GM21825 (cell line): ENCODE measurements at regions not wholly inside any gene's neighbourhood (a gene's known extent, or its start where the extent isn't known, plus 50 kb on each side); places are given as distances from the start of the nearest gene placed in this dataset.
"Not testable (repeated sequence)": the region's sequence is repeated elsewhere in the genome, so short reads cannot be mapped to it uniquely, and the experiment has no call there.

Experiments used
- ATAC-seq: cut with Tn5 transposase; IDR thresholded peaks from one replicate; pipeline ENCODE4 v1.9.1; 2021; ENCODE audit warnings: mild to moderate bottlenecking, moderate library complexity; ENCODE audit not compliant: unreplicated experiment

- ATAC-seq, result no peak
Measured at GRCh38 chr5:84961193-84961592, 576.5 kb upstream of the EDIL3 start.

DNA sequence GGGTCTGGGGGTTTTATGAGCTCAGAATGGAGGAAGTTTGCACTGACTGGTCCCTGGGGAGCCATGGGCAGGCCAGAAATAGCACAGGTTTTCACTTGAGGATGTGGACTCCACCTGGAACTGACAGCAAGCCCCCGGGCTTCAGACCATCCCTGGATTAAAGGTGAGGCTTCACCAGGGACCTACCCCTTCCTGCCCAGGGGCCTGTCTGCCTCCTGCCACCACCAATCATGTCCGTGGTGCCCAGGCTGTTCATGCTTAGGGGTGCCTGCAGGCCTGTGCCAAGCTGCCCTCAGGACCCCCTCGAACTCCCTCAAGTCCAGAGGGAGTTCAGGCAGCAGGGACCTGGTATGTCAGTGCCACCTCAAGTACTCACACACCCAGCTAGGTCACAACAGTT lies 577.2 kb upstream of the EDIL3 start:
- ATAC-seq, result no peak

DNA sequence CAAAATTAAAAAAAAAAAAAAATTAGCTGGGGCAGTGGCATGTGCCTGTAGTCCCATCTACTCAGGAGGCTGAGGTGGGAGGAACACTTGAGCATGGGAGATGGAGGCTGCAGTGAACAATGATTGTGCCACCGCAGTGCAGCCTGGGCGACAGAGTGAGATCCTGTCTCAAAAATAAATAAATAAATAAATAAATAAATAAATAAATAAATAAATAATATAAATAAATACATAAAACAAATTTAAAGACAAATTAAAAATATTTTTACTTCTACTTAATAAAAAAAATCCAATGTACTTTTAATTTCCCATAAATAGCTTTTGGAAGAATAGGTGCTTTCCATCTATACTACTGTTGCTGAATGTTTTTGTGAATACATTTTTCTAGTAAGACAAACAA lies 598.4 kb upstream of the EDIL3 start:
- no peak for ATAC-seq

DNA sequence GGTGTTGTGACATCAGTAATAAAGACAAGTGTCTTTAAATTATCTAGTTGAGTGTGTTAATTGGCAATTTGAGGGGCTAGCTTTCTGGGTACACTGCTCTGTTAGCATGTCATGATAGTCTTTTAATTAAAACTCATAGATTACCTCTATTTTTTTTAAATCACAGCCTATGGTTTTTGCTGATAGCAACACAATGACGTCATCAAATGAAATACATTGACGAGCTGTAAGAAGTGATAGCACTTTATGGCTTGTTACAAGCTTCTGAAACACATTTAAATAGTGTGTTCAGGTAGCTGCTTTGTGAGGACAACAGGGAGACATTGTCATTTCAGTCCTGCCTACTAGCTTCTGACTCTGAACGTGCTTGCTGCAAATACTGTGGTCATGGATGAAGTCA lies 600.5 kb upstream of the EDIL3 start:
- no peak for ATAC-seq

GRCh38 chr5:84986688-84987087 lies 602.0 kb upstream of the EDIL3 start:
- no peak for ATAC-seq

DNA sequence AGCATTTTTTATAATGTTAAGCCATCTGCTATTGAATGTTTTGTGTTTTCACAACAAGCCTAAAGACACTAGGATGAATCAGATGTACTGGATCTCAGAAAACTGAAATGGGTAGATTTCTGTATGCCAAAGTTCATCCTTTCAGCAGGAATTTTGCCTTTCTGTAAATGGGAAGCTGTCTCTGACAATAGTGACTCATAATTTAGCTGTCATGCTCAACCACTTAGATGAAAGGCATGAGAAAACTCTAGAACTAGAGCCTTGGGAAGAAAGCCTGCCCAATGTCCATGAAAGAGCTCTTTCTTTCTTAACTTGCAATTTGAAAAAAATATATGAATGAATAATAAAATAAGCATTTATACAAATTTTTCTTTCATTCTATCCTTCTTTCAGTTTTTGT lies 616.0 kb upstream of the EDIL3 start:
- no peak for ATAC-seq

GRCh38 chr5:85002026-85002425 lies 617.3 kb upstream of the EDIL3 start:
- ATAC-seq, result not testable (repeated sequence)

GRCh38 chr5:85010014-85010562 lies 625.4 kb upstream of the EDIL3 start:
- no peak for ATAC-seq

GRCh38 chr5:85017261-85017660 lies 632.6 kb upstream of the EDIL3 start:
- ATAC-seq, result no peak

DNA sequence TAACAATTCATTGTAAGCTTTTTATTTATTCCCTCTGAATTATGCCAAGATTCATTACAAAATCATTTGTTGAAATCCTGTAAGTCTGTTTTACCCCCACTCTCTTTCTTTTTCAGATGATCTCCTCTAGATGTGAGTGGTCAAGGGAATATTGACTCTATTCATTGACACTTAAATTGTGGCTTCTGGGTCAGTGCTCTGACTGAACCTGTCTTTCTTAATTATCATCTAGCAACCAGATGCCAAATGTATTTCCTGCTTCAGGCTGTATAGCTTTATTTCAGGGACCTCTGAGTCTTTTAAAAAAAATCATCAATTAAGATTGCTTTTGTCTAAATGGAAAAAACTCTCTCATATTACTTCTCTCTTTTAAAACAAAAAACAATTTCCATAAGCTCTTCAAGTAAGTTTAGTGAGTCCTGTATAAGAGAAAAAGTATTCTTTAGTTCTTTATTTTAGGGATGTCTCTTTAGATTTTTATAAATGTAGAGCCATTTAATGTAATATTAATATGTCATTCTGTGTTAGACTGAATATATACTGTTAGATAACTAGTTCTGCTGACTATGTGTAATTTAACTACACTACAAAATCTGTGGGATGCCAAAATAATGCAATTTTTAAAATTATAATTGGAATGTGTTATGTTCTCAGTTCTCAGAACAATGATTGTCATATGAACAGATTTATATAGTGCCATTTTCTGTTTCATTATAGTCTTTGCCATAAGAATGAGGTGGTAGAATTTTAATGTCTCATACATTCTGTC lies 645.8 kb upstream of the EDIL3 start:
- ATAC-seq, result no peak

- ATAC-seq, result no peak
Measured at GRCh38 chr5:85049020-85049419, 664.3 kb upstream of the EDIL3 start.

GRCh38 chr5:85052826-85053225 lies 668.1 kb upstream of the EDIL3 start:
- ATAC-seq, result no peak

DNA sequence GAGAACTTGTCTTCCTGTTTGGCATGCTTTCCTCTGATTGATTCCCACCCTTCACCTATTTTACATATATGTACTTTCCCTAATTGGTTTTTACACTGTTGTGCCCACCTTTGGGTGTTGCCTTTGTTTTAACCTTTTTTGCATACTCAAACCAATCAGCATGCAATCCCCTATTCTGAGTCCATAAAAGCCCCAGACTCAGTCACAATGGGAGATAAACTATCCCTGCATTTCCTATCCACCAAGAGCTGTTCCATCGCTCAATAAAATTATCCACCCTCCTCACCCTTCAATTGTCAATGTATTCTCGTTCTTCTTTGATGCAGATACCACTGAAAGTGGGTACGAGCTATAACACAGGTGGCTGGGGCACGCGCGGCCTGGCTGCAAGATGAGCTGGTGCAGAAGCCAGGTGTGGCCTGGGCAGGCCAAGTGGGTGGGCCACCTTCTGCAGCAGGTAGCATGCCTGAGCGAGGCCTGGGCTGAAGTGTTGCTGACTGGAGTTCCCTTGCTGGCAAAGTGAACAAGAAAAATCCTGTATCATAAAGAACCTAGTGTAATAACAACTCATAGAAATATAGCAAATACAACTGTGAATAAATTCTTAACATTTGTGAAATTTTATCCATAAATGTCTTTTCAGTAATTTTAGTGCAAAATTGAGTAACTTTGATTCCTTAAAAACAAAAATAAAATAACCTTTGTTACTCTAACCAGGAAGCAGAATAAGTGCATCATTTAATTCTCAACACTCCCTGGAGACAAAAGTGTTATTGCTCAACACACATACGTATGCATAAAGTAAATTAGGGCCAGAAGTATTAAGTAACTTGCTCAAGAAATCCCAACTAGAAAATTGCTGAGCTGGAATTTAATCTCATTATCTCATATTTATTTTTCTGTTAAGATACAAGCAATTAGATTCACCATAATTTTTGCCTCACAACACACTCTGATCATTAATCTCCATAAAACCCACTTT lies 685.3 kb upstream of the EDIL3 start:
- ATAC-seq, result no peak

DNA sequence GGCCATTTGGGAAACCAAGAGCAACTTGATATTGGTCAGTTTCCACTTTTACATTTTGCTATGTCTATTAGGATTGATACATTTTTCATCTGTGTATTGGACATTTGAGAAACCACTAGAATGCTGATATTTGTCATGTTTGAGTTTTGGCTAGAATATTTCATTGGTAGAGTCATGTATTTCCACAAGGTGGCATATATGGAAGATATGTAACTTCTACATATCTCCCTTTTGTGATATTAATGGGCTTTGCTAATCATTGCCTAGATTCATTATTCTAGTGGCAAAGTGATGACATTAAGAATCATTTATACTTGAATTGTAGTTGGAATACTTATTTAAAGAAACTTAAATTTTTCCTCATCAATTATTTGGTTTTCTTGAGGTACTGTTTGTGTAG lies 692.9 kb upstream of the EDIL3 start:
- no peak for ATAC-seq

GRCh38 chr5:85096421-85096820 lies 711.7 kb upstream of the EDIL3 start:
- no peak for ATAC-seq

DNA sequence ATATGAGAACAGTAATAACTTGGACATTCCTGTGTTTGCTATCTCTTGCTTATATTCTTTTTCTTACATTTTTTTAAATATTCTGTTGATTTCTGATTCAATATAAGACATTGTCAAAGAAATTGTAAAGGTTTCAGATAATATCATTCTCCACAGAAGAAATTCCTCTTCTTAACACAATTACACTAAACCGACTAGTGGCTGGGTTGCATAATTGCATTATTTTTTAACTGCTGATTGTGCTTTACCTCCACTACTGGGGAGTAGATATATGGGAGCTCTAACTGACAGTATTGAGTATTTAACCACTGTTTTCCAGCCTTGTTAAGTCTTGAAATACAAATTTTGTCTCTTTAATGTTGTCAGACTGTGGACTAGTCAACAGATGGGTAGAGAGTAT lies 723.8 kb upstream of the EDIL3 start:
- no peak for ATAC-seq

GRCh38 chr5:85109616-85110015 lies 724.9 kb upstream of the EDIL3 start:
- no peak for ATAC-seq

GRCh38 chr5:85132269-85132668 lies 747.6 kb upstream of the EDIL3 start:
- no peak for ATAC-seq

DNA sequence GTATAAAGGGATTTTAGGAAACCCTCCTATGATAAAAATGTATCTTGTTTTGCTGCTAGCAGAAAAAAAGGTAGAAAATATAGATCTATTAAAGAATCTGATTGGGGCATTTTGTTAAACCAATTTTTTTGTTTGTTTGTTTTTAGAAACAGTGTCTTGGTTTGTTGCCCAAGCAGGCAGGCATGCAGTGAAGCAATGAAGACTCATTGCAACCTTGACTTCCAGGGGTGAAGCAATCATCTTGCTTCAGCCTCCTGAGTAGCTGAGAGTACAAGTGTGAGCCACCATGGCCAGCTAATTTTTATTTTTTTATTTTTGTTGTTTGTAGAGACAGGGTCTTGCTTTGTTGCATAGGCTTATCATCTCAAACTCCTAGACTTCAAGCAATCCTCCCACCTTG lies 755.8 kb upstream of the EDIL3 start:
- no peak for ATAC-seq

DNA sequence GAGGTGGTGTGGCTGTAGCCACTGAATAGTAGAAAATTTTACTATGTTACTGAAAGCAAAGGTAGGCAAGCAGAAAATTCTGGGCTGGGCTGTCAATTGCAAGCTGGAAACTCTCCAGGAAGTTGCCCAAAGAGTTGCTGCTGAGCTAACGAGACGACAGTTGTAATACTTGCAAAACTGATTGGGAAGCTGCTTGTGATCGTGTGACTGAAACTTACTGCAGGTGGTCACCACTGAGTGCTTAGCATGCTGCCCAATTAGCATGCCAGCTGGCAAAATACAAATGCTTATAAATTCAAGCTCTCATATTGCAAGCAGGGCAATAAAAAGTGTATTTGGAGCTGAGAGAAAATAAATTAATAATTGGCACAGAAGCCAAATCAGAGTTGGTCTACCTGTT lies 758.5 kb upstream of the EDIL3 start:
- no peak for ATAC-seq

DNA sequence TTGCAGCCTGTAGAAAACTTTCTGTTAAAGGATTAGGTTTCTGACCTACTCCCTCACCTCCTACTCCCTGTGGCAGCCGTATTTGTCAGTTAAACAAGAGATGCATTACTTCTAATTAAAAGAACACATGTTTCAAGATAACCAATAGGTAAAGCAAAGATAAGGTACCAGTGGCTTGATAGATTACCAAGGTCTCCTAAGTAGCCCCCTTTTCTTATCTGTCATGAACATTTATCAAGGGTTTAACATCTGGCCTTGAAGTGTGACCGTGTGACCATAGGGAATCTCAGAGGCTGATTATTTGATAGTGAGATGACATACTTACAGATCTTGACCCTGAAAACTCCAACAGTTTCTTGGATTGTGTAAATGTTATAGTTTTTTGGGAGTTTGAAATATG lies 764.0 kb upstream of the EDIL3 start:
- ATAC-seq, result no peak

DNA sequence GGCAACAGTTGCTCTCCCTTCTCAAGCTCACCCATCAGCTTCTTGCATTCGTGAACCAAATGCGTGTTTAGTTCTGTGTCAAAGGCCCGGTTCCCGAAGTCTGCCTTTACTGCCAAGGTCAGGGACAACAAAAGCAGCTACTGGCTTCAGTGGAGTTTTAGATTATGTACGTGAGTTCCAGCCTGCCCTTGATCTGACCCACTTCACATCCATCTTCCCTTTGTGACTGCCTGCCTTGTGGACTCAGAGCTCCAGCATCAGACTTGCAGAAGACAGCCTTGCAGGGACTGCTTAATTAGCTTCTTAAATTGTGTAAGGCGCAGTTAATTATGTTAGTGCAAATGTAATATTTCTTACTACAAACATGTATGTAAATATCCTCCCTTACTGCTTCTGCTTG lies 774.7 kb upstream of the EDIL3 start:
- no peak for ATAC-seq
